ENCODE measurements at regions not wholly inside any gene's neighbourhood (a gene's known extent, or its start where the extent isn't known, plus 50 kb on each side); places are given as distances from the start of the nearest gene placed in this dataset.

- H3K4me1 ChIP-seq: no peaks in the 10 kb centered on the region
- intact Hi-C loops (cut with DNase I): no loop called here
- no peaks in the 10 kb centered on the region for H3K9me3 ChIP-seq
- no peak overlapping the region for H3K27ac ChIP-seq
- no peak for DNase-seq
- H3K36me3 ChIP-seq (ENCODE audit: insufficient read depth in 1 of 2, low read depth in 1 of 2): no peaks in the 10 kb centered on the region
- H3K27me3 ChIP-seq (ENCODE audit: insufficient read depth in 3 of 3, low read length in 2 of 3): no peaks in the 10 kb centered on the region
- TF ChIP-seq, protein P1, sequence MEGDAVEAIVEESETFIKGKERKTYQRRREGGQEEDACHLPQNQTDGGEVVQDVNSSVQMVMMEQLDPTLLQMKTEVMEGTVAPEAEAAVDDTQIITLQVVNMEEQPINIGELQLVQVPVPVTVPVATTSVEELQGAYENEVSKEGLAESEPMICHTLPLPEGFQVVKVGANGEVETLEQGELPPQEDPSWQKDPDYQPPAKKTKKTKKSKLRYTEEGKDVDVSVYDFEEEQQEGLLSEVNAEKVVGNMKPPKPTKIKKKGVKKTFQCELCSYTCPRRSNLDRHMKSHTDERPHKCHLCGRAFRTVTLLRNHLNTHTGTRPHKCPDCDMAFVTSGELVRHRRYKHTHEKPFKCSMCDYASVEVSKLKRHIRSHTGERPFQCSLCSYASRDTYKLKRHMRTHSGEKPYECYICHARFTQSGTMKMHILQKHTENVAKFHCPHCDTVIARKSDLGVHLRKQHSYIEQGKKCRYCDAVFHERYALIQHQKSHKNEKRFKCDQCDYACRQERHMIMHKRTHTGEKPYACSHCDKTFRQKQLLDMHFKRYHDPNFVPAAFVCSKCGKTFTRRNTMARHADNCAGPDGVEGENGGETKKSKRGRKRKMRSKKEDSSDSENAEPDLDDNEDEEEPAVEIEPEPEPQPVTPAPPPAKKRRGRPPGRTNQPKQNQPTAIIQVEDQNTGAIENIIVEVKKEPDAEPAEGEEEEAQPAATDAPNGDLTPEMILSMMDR (IDR thresholded peaks at IDR 0.05): no peak
- no peak overlapping the region for H3K4me3 ChIP-seq
- no peak for ATAC-seq
Observed at GRCh38 chr5:171606414-171607024, 179.1 kb upstream of the SMIM23 start.

GRCh38 chr5:171607863-171608262 lies 177.8 kb upstream of the SMIM23 start:
- H3K27me3 ChIP-seq (ENCODE audit: insufficient read depth in 3 of 3, low read length in 2 of 3): no peaks in the 10 kb centered on the region
- TF ChIP-seq, protein P1 (IDR thresholded peaks at IDR 0.05): no peak
- H3K4me1 ChIP-seq: no peaks in the 10 kb centered on the region
- H3K36me3 ChIP-seq (ENCODE audit: insufficient read depth in 1 of 2, low read depth in 1 of 2): no peaks in the 10 kb centered on the region
- H3K9me3 ChIP-seq: no peaks in the 10 kb centered on the region
- H3K27ac ChIP-seq: no peak overlapping the region
- intact Hi-C loops (cut with DNase I): no loop called here
- no peak for DNase-seq
- no peak for ATAC-seq
- 87 to 89% (median 89%) methylated on average over 2 of the region's 2 CpGs for WGBS, 3 donors
- H3K4me3 ChIP-seq: no peak overlapping the region

GRCh38 chr5:171609806-171610452 lies 175.7 kb upstream of the SMIM23 start:
- ATAC-seq: no peak
- Histone ChIP-seq H3K4me1 (no peaks in the 10 kb centered on the region), H3K27ac (no peak overlapping the region), H3K9me3 (no peaks in the 10 kb centered on the region), H3K27me3 (ENCODE audit: insufficient read depth in 3 of 3, low read length in 2 of 3) (peaks cover 0 to 2% (median 1%) of the 10 kb centered on the region in 3 donors), H3K4me3 (no peak overlapping the region), H3K36me3 (ENCODE audit: insufficient read depth in 1 of 2, low read depth in 1 of 2) (no peaks in the 10 kb centered on the region)
- intact Hi-C loops (cut with DNase I): no loop called here
- DNase-seq: no peak
- TF ChIP-seq, protein P1 (IDR thresholded peaks at IDR 0.05): no peak
- 53 to 56% (median 55%) methylated on average over 3 of the region's 3 CpGs for WGBS, 3 donors

- no peaks in the 10 kb centered on the region for H3K4me1 ChIP-seq
- 52 to 57% (median 56%) methylated on average over 5 of the region's 5 CpGs for WGBS, 3 donors
- no peak overlapping the region for H3K27ac ChIP-seq
- TF ChIP-seq, protein P1 (IDR thresholded peaks at IDR 0.05): no peak
- H3K36me3 ChIP-seq (ENCODE audit: insufficient read depth in 1 of 2, low read depth in 1 of 2): no peaks in the 10 kb centered on the region
- H3K9me3 ChIP-seq: no peaks in the 10 kb centered on the region
- H3K4me3 ChIP-seq: no peak overlapping the region
- intact Hi-C loops (cut with DNase I): no loop called here
- ATAC-seq (no peak), DNase-seq (no peak)
- peaks cover 0 to 9% (median 4%) of the 10 kb centered on the region in 3 donors for H3K27me3 ChIP-seq (ENCODE audit: insufficient read depth in 3 of 3, low read length in 2 of 3)
Observed at GRCh38 chr5:171610686-171611085, 174.9 kb upstream of the SMIM23 start.

DNA sequence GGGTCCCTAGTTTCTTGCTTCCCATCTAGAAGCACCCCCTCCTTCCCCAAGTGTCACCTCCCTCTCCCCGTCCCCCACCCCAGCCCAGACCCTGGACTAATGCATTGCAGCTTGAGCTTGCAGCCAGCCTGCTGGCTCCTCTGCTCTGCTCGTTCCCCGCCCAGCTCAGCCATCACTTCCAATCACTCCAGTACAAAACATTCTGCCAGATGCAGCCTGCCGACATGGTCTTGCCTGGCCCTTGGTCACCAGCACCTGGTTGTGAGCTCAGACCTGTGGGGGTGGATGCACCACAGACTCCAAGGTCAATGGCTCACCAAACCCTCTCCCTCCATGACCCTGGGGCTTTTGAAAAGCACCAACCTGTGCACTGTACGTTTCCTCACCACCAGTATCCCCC lies 172.9 kb upstream of the SMIM23 start:
- TF ChIP-seq, protein P1 (IDR thresholded peaks at IDR 0.05): no peak
- no peak overlapping the region for H3K27ac ChIP-seq
- DNase-seq: no peak
- WGBS, 3 donors: 60 to 72% (median 70%) methylated on average over 5 of the region's 5 CpGs
- no peaks in the 10 kb centered on the region for H3K9me3 ChIP-seq
- H3K36me3 ChIP-seq (ENCODE audit: insufficient read depth in 1 of 2, low read depth in 1 of 2): no peaks in the 10 kb centered on the region
- peaks cover 0 to 15% (median 8%) of the 10 kb centered on the region in 3 donors for H3K27me3 ChIP-seq (ENCODE audit: insufficient read depth in 3 of 3, low read length in 2 of 3)
- ATAC-seq: no peak
- no peak overlapping the region for H3K4me3 ChIP-seq
- H3K4me1 ChIP-seq: no peaks in the 10 kb centered on the region
- intact Hi-C loops (cut with DNase I): no loop called here
